ENCODE measurements at regions not wholly inside any gene's neighbourhood (a gene's known extent, or its start where the extent isn't known, plus 50 kb on each side); places are given as distances from the start of the nearest gene placed in this dataset.

GRCh38 chr11:90779098-90779497 is 556.2 kb upstream of the CHORDC1 start:
- TF ChIP-seq CTCF (conservative IDR thresholded peaks at IDR 0.05; ENCODE audit: low read depth, low read length) (no peak), POLR2A (IDR thresholded peaks at IDR 0.05; ENCODE audit: low read depth, low read length) (no peak), CEBPB (IDR thresholded peaks at IDR 0.05; ENCODE audit: low read depth, low read length) (no peak), RAD21 (IDR thresholded peaks at IDR 0.05; ENCODE audit: low read length) (no peak), BHLHE40 (IDR thresholded peaks at IDR 0.05; ENCODE audit: low read depth, low read length) (no peak), SMC3 (IDR thresholded peaks at IDR 0.05; ENCODE audit: low read depth, low read length) (no peak), RFX5 (IDR thresholded peaks at IDR 0.05; ENCODE audit: low read depth, low read length) (no peak), ELK1 (IDR thresholded peaks at IDR 0.05; ENCODE audit: borderline replicate concordance, low read depth, low read length) (no peak), MAFK (IDR thresholded peaks at IDR 0.05; ENCODE audit: low read depth, low read length) (no peak), MXI1 (IDR thresholded peaks at IDR 0.05; ENCODE audit: borderline replicate concordance, low read depth, low read length) (no peak)

Measured in IMR-90 (cell line).